Breast epithelium (tissue), 3 donors: ENCODE measurements at regions not wholly inside any gene's neighbourhood (a gene's known extent, or its start where the extent isn't known, plus 50 kb on each side); places are given as distances from the start of the nearest gene placed in this dataset.

ENCODE experiments used
- CTCF ChIP-seq, 3 donors: fragments of 450-650 bp; IDR thresholded peaks; one replicate each; pipeline ENCODE4 v1.5.1; 2016 to 2017; ENCODE audit warnings: antibody characterized with exemption in 3 of 3, mild to moderate bottlenecking in 3 of 3, moderate library complexity in 3 of 3
- POLR2A ChIP-seq: fragments of 450-650 bp; IDR thresholded peaks from one replicate; pipeline ENCODE4 v1.6.1; 2016; ENCODE audit warnings: antibody characterized with exemption, mild to moderate bottlenecking, moderate library complexity
- POLR2AphosphoS5 ChIP-seq, 3 donors: sonication (generic); formaldehyde crosslinking; IDR thresholded peaks; one replicate each; pipeline ENCODE4 v1.6.1; 2017; ENCODE audit warnings: antibody characterized with exemption in 3 of 3

GRCh38 chr10:52378124-52378523 lies 64.0 kb downstream of the DKK1 start:
- TF ChIP-seq CTCF (IDR thresholded peaks at IDR 0.05) (no peak), POLR2A (no peak), POLR2AphosphoS5 (IDR thresholded peaks at IDR 0.05) (no peak)
